Activated CD4-positive, alpha-beta T cell treated with anti-CD3 and anti-CD28 coated beads, Interleukin-2, Interleukin-6, amounts not matched to agents 100 ng/mL and 50 ng/mL, durations not matched to agents 16 hours and 8 hours (primary cell): ENCODE measurements at regions not wholly inside any gene's neighbourhood (a gene's known extent, or its start where the extent isn't known, plus 50 kb on each side); places are given as distances from the start of the nearest gene placed in this dataset.

Source experiments
- DNase-seq: peaks from one replicate; pipeline ENCODE4 v3.0.0-alpha.2; 2020

DNA sequence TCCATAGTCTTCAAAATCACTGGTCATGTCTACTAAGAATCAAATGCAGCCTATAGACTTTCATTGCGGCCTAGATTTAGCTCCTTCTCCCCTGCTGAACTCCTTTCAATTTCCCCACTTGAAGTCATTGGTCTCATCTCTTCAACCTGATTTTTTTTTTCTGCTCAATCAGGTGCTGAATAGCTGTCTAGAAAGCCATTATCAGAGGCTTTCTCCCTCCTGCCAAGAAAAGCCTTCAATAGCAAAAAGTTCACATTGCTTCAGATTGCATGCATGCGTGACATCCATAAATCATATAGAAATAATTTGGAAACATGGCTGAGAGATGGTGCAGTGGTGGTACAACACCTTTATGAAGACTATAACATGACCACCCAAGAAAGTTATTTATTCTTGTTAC lies 316.2 kb downstream of the PLK2 start:
- no peak for DNase-seq

DNA sequence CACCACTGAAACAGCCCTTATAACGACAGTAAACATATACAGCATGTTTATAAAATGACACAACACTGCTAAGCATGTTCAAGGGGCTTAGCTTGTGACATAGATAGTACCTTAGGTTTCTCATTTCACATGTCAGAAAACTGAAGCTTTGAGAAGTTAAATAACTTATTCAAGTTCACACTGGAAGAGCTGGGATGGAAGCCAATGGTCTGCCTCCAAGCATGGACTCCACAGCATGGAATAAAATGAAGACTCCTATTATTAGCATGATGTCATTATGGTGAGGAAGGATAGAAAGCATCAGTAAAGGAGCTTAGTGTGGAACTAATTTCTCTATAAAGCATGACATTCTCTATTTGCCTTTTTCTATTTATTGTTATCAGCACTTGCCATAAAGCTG lies 316.7 kb downstream of the PLK2 start:
- DNase-seq, result no peak

DNA sequence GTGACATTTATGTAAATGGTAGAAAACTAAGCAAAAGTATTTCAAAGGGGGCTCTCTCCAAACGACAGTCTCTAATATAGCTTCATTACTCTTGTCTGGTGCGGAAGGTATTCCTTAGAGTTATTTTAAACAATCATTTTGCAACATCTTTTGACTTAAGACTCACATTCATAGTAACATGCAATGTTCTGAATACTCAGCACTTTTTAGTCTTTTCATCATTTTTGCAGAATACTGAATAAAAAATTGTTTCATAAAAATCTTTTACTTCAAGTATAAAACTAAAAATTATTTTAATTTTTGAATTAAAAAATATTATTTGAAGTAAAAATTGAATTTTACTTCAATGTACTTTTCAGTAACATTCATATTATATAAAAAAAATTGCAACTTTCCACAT lies 321.1 kb downstream of the PLK2 start:
- DNase-seq, result no peak

DNA sequence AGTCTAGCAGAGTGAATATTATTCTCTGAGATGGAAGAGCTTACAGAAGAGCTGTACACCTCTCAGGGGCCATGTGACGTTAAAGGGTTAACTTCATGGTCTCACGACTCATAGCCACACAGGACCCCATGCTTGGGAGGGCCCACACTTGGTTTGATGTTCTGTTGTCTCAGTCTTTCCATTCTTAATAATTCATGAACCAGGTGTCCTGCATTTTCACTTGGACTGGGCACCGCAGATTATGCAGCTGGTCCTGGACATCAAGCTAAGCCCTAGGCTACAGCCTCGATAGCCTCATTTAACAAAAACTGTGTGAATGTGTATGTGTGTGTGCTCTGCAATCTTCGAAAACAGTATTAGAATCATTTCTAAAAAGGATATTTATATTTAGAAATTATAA lies 323.5 kb downstream of the PLK2 start:
- no peak for DNase-seq

DNA sequence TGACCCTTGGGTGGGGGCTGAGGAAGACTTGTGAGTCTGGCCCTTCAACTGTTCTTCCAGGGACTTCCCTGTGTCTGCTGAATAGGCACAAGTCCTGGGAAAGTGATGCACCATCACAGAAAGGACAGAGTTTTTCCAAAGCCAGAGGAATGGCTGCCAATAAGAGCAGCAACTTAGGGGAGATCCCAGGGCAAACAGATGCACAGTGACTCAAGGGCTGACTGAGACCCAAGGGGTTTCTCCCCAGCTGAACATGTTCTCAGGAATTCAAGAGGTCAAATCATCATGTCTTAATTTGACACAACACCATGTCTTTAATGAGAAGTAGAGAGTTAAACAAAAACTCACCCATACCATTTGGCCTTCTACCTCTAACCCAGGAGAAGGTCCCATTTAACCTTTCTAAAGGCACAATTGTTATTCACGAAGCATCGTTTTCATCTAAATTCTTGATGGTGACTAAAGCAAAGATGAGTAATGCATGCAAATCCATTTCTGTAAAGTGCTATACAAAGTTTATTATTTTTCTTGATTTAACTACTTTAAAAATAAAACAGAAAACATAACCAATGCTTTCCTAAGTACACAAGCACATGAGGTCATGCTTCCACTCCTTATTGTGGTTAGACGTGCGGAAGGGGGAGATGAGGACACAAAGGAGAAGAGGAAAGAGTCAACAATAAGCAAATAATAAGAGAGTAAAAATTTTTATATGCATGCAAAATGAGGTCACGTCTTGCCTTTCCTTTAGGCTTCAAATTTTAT lies 324.1 kb downstream of the PLK2 start:
- no peak for DNase-seq

DNA sequence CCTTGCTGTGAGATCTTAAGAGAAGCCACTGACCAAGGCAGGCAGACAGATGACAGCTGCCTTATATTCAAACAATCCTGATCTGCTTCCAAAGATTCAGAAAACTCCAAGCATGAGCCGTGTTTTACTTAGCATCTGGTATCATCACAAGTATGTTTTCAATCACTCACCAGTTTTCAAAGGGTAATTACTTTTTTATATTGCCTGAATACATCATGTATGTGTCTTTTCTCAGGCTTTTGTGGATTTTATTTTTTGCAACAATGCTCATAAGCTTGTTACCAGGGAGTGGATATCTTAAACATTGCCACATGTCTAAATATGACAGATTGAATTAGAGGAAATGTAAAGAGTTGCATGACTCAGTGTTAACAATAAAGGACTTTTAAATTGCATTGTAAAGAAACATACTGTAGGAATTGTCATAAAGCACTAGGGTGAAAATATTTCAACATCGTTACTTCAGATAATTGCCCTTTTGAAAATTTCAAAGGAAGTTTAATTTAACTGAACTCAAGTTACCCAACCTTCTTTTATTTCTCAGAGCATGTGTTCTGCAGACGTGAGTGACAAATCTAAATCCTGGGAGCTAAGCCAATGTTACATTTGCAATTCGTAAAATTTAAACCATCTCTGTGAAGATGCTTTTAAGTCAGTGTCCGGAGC lies 326.1 kb downstream of the PLK2 start:
- DNase-seq, result no peak

DNA sequence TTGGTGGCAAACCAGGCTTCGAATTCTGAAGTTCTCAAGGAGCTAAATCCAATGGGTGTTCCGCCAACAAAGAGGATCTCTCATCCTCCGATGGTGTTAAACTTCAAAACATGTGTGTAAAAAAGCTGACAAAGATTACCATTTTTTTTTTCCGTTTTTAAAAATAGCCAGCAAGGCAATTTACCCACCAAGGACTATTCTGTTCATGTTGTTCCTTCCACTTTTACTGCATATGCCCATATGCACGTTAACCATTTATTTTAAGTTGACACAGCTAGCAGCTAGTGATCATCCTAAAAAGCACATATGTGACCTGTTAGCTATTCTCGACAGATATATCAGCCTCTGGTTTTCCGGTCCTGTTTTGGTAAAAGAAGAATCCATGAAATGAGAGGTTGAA lies 326.7 kb downstream of the PLK2 start:
- no peak for DNase-seq

DNA sequence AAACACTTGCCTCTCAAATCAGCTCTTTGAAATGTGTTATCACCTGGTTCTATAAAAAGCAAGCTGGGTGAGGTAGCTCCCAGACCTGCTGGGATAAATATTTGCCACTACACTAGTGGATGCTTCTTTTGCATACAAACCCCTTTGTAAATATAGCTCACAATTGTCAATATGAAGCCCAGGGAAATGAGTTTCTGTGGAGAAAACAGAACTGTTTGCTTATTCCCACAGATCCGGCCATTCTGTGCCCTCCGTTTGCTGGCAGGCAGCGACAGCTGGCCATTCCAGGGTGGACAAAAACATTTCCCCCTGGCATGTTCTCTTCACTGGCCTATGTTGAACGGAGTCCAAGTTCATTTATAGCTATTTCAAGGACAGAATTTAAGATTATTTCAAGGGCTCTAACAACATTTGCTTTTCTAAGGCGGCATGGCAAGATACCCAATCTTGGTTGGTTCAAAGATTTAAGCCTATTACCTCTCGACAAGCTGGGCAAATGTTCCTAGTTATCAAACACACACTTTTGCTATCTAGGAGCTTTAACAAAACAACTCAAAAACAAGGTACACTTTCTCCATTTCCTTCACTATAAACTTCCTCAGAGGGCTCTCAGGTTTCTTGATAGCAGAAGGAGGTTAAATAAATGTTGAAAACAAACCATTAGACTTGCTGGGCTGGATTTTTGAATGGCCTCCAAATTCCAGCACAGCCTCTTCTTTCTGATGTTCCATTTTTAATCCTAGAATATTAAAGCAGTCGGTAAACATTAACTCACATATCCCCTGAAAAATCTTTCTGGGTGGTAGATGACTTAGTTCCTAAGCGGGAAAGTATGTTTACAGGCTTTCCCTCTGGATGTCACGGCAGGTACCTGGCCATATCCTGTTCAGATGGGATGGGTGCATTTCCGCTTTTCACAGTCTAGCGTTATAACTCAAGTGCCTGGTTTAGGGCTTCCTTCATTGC lies 332.3 kb downstream of the PLK2 start:
- no peak for DNase-seq

DNA sequence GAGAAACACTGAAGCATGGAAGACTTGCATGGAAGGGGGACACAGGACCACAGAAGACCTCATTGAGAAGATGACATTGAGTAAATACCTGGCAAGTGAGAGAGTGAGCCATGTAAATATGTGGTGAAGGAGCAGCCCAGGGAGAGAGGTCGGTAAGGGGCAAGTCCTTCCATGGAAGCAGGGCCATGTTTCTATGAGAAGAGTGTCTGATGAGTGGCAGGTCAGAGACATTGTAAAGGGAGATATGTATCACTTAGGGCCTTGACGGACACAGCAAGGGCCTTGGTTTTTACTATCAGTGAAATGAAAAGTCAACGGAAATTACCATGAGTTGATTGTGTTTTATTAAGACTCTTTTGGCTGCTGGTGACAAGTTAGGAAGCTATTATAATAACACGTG lies 336.4 kb downstream of the PLK2 start:
- DNase-seq, result no peak

DNA sequence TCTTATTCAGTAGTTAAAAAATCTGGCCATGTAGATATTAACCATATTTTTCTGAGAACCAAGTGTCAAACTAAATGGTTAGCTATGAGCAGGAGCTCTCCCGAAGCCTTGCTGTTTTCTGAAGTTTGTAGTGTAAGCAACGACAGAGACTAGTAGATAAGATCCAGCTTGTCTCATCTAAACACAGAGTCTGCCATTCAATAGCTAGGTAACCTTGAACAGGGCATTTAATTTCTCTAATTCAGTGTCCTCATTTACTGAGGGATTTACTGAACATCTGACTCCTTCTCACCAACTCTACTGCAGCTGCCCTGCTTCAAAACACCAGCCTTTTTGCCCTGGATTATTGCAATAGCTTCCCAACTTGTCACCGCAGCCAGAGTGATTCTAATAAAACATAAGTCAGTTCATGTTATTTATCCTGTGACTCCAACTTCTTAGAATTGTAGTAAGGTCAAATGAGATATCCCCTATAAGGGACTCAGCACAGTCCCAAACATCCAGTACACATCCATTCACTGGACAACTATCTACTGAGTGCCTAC lies 337.0 kb downstream of the PLK2 start:
- no peak for DNase-seq

DNA sequence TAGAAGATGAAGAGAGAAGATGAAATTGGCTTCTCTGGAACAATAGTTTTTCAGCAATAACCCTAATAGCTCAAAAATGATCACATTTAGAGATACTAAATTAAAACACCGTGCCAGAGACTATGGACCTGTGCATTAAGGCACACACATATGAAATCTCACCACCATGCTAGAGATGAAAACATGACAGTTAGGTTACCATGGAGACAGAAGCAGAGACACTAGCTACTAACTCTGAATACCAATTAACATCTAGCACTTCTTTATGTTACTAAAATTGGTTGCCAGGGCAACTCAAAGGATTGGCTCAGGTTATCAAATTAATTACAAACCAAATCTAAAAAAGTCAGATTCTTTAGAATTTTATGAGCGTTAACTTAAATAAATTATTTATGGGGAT lies 337.7 kb downstream of the PLK2 start:
- DNase-seq, result no peak

DNA sequence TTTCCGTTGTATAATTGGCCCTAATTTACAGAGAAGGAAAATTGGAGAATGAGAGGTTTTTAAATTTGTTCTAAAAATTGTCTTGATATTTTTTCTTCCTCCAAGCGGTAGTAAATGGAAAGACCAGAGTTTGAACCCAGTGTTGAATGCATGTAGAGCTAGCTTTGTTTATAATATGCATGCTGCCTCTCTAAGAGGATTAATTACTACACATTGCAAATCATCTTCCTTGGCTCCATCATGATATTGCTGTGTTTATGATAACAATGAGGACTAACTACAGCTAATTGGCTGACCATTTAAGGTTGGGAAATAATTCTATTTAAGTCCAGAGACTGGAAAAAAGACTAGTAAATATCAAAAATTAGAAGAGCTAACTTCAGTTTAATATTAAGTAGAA lies 338.5 kb downstream of the PLK2 start:
- DNase-seq, result no peak

DNA sequence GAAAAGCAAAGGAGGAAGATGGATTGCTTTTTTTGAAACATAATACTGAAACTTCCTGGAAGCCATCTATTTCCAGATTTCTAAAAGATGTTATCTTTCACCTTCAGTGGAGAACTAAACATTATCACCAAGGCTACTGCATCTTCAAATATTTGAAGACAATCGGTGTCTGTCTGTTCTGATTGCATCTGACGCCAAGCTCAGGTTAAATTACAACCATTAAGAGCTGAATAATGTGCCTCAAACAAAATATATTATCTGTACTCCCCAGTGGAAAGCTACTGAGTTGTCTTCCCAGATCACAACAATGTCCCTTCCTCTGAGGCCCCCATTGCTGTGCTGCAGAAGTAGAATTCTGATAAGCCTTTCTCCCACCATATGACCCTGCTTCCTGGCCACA lies 342.3 kb downstream of the PLK2 start:
- DNase-seq, result no peak

DNA sequence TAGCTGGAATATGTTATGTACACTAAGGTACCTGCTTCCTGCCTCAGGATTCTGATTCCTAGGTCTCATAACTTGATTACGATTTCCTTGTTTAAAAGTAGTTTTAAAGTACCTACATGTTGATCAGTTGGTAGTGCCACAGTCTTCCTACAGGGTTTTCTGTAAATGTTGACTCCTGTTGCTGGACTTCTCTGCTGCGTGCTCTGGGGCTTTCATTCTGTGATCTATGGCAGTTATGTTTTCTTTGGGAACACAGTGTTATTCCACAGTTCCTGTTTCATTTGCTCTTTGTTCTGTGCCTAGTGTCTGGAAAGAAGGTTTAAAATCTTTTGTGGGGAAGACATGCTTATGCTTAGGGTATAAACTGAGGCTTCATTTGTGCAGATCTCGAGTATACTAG lies 343.5 kb downstream of the PLK2 start:
- no peak for DNase-seq

DNA sequence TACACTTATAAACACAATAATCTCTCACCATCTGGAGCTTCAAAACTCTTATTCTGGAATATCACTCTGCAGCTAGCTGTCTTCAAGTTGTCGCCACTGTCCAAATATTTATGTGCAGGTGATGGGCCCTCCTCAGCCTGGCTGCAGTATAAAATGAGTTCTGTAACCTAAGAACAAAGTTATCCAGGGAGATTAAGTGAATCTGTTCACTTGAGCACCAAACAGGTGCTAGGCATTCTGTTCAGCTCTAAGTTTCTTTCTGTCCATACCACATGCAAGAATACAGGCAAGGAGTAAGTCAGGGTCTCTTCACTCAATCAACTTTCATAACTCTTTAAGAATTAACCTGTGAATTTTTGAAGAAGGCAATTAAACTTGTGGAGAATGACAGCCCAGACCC lies 344.1 kb downstream of the PLK2 start:
- DNase-seq, result no peak

DNA sequence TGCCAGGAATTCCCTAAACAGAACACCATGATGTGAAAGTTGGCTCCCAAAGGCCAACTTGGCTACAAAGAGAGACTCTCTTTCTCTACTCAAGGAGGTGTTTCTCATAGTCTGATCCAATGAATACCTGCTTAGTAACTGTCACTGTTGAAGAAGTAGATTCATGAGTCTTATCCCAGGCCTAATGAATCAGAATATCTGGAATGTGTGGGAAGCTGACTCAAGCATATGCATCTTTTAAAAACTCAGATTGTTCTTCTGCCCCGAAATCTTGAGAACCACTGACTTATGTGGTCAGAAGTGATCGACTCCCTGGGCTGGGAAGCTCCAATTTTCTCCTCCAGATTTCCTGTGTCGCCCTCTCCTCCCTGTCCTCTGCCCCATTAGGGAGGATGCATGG lies 345.6 kb downstream of the PLK2 start:
- DNase-seq, result no peak

DNA sequence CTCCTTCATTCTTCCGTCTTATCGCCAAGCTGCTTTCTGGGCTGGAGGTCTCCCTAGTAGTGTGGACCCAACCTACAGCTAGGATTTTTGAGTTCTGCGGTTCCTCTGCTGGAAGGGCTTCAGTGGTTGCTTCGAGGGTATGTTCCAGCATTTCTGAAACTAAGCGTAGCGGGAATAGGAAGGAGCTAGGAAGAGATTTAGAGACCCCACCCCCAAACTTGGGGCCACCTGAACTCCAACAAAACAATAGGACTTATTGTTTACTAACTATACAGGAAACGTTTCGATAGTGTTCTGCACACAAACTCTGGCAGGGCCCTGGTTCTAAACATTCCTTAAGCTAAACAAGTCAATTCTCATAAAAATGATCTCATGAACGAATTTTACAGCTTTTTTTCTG lies 346.7 kb downstream of the PLK2 start:
- no peak for DNase-seq

DNA sequence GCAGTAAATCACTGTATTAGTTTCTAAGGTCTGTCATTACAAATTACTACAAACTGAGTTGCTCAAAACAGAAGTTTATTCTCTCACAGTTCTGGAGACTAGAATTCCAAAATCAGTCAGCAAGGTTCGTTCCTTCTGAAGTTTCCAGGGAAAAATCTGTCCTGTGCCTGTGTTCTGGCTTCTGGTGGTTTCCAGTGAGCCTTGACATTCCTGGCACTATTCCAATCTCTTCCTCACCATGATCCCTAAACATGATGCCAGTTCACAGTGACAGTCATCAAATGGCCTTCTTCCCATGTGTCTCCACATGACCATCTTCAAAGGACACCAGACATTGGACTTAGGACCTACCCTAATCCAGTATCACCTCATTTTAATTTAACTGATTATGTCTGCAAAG lies 351.4 kb downstream of the PLK2 start:
- DNase-seq, result no peak

DNA sequence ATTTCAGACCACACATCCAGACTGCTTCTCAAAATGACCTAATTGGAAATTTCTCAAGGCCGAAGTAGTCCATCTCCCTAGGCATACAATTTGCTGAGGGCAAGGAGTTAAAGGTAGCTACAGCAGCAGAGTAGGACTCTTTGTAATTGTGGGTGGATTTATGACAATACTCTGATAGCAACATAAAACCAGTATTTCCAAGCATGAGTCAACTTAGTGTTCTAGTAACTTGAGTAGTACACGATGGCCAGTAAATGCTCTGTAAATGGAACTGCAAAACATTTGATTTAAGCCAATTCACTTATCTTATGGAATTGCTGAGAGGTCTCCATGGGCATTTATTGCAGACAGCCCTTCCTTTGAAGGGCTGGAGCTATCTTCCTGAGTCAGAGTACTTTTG lies 352.2 kb downstream of the PLK2 start:
- no peak for DNase-seq

DNA sequence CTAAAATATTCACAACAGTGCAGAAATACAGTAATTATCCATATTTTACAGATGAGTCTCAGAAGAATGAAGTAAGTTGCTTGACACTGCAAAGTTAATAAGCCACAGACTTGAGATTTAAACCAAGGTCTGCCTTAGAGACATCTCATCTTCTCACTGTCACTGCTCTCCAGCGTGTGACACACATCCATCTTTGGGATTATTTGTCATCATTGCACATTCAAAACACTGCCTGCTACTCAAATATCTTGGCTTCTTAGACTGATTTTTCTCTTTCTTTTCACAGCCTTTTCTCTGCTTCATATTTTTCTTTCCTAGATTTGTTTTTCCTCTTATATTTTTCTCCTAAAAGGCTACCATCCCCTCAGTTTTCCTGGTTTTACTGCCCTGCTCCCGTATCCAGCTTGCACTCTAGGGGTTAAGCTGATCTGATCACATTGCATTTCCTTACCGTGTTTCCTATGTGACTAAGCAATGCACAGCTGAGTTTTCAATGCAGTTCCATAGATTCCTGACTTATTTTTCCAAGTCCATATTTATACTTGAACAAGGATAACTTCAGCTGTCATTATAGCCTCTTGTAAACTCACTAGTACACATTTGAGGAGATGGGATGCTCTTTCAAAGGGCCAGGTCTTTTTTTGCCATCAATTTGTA lies 353.0 kb downstream of the PLK2 start:
- no peak for DNase-seq

DNA sequence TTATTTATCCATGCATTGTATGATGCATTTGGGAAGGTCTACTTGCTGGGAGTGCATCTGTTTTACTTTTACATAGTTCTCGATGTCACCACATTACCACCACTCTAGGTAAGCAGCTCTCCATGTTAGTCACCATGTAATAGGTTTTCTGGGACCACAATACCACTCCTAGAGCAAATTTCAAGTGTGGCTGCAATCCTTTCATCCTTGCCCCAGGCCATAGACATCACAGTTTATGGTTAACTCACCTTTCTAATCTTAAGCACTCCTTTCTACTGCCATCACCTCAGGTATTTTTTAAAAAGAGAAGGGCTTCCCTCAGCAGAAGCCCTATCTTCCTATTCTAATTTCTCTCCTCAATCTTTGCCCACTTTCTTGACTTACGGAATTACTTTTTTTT lies 354.1 kb downstream of the PLK2 start:
- DNase-seq, result no peak

DNA sequence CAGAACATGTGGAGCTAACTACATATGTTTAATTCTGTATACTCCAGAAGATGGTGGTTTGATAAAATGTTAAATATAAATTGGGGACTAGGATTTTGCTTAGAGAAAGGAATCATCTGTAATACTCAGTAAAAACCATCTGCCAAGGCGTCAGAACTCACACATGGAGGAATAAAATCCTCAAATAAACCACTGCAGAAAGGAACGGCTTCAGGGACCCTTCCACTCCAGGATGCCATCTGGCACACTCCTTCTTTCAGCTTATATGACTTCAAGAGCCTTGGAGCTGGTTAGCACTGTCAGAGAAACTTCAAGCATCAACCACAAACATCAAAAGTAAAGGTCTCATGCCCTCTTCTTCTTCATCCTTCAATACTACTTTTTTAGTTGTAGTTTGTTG lies 360.6 kb downstream of the PLK2 start:
- DNase-seq, result no peak

DNA sequence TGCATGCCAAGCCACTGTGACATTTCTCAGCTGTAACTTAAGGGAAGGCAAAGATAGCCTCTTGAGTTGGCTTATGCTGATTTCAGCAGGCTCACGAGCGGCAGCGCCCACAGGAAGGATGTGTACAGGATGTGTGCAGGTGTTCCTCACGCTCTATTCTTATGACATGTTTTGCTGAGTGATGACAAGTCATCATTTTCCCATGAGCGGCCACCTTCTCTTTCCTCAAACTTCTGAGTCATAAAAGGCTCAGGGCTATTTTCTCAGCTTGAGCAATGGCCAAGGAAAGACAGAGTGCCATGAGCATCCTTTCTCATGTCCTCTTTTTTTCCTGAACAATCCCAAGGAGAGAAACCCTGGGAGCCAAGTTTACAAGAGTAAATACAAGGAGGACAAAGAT lies 365.9 kb downstream of the PLK2 start:
- peak; percentile 20 for DNase-seq
